Ectodermal cell (in vitro differentiated cells): ENCODE measurements at regions not wholly inside any gene's neighbourhood (a gene's known extent, or its start where the extent isn't known, plus 50 kb on each side); places are given as distances from the start of the nearest gene placed in this dataset.

ENCODE experiments used
- H3K27ac ChIP-seq: 2 replicates; pipeline ENCODE4 v1.7.0; 2013; ENCODE audit warnings: mild to moderate bottlenecking, low read depth, low read length; ENCODE audit not compliant: insufficient read depth, poor library complexity, severe bottlenecking
- H3K27me3 ChIP-seq: 2 replicates; pipeline ENCODE4 v1.7.0; 2013; ENCODE audit warnings: mild to moderate bottlenecking, low read length; ENCODE audit not compliant: insufficient read depth, control insufficient read depth, poor library complexity, severe bottlenecking
- H3K36me3 ChIP-seq: one replicate; pipeline ENCODE4 v1.7.0; 2013; ENCODE audit warnings: low read length; ENCODE audit not compliant: control insufficient read depth, insufficient read depth
- H3K4me1 ChIP-seq: one replicate; pipeline ENCODE4 v1.7.0; 2013; ENCODE audit warnings: low read length; ENCODE audit not compliant: control insufficient read depth, insufficient read depth
- H3K4me3 ChIP-seq: 2 replicates; pipeline ENCODE4 v1.7.0; 2013; ENCODE audit warnings: low read depth, low read length, control low read depth; ENCODE audit not compliant: insufficient read depth
- H3K9me3 ChIP-seq: 2 replicates; pipeline ENCODE4 v1.7.0; 2013; ENCODE audit warnings: mild to moderate bottlenecking, low read length, moderate library complexity; ENCODE audit not compliant: control insufficient read depth
- WGBS, 2 experiments: methylation state at CpG; one replicate each; pipeline ENCODE4 v1.1.7; 2013; ENCODE audit warnings: missing lambda C conversion rate in 2 of 2; 5-methylcytosine and 5-hydroxymethylcytosine counted together

DNA sequence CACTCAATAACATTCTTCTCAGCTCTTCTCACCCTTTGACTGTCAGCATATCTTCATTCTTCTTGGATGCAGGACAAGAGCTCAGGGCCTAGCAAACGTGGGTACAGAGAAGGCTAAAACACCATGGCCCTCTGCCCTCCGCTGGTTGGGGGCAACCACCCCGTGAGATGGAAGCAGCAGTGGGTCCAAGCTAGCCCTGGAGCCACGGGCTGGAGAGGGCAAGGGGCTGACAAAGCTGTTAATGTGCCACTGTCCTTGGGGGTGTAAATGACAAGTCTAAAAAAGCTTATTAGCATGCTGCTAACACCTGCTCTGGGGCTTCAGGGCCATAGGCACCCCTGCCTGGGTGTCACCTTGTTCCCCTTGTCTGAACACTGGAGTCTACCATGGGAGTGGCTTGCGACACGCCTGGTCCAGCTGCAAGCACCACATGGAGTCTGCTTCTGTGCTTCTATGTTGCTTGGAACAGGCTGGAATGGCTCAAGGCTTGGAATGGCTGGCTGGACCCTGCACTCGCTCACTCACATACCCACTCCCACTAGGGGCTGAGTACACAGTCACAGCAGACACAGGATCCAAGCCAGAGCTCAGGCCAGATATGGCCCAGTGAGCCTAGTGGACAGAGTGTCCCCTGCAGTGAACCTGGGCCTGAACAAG, 246.0 kb downstream of the PCDH10 start:
- Histone ChIP-seq H3K4me3 (no peak overlapping the region), H3K27ac (no peak overlapping the region), H3K27me3 (no peaks in the 10 kb centered on the region), H3K9me3 (no peaks in the 10 kb centered on the region), H3K36me3 (no peaks in the 10 kb centered on the region), H3K4me1 (no peaks in the 10 kb centered on the region)
- WGBS, 2 experiments, result 93 to 96% methylated on average over 7 of the region's 7 CpGs

GRCh38 chr4:133390198-133390855, 241.2 kb downstream of the PCDH10 start:
- H3K27me3 ChIP-seq, result no peaks in the 10 kb centered on the region
- H3K9me3 ChIP-seq, result no peaks in the 10 kb centered on the region
- no peaks in the 10 kb centered on the region for H3K36me3 ChIP-seq
- H3K27ac ChIP-seq, result no peak overlapping the region
- 93% methylated on average over 4 of the region's 4 CpGs for WGBS, 2 experiments
- no peak overlapping the region for H3K4me3 ChIP-seq
- H3K4me1 ChIP-seq, result no peaks in the 10 kb centered on the region

DNA sequence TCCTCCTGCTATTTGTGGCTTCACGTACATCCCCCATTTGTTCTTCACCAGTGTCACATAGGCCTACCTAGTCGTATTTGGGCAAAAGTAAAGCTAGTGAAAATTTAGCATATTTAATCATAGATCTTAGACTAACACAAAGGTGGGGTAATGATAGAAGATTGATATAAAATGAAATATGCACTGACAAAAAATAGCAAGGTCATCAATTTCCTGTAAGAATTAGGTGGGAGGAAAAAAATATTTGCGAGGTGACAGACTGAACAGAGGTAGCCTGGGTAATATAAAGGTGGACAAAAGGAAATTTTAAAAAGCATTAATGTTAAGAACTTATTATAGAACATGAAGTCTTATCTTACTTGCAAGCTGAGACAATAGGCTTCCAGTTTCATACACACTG, 239.9 kb downstream of the PCDH10 start:
- Histone ChIP-seq H3K4me3 (no peak overlapping the region), H3K4me1 (no peaks in the 10 kb centered on the region), H3K36me3 (no peaks in the 10 kb centered on the region), H3K27me3 (no peaks in the 10 kb centered on the region), H3K9me3 (no peaks in the 10 kb centered on the region), H3K27ac (no peak overlapping the region)
- 93 to 100% methylated on average over 2 to 3 of the region's 3 CpGs for WGBS, 2 experiments

GRCh38 chr4:133385161-133385954, 236.3 kb downstream of the PCDH10 start:
- H3K27ac ChIP-seq, result no peak overlapping the region
- no peaks in the 10 kb centered on the region for H3K36me3 ChIP-seq
- no peaks in the 10 kb centered on the region for H3K9me3 ChIP-seq
- H3K27me3 ChIP-seq, result no peaks in the 10 kb centered on the region
- 93 to 94% methylated on average over 23 of the region's 23 CpGs for WGBS, 2 experiments
- no peak overlapping the region for H3K4me3 ChIP-seq
- no peaks in the 10 kb centered on the region for H3K4me1 ChIP-seq

DNA sequence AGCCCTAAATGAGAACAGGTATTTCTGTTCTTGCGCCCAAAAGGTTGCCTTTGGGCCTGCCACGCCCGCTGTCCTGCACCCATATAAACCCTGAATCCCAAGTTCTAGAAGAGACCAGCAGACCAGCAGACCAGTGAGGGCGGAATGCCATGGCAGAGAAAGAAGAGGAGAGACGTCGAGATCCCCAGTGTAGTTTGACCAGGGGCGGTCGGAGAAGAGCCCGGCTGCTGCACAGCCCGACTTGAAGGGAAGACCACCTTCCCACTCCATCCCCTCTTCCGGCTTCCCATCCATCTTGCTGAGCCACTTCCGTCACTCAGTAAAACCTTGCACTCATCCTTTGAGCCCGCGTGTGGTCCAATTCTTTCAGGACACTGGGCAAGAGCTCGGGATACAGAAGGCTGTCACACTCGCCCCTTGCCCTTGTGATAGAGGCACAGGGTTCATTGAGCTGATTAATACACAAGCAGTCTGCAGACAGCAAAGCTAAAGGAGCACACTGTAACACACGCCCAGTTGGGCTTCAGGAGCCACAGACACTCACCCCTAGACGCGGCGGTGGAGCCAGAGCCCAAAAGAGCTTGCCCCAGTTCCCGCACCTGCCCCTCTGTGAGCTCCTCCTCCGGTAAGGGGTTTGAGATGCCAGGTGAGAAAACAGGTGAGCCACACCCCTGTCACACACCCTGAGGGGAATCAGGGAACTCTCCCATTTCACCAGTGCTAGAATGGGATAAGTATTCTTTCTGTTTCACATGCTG, 230.8 kb downstream of the PCDH10 start:
- H3K36me3 ChIP-seq, result no peaks in the 10 kb centered on the region
- H3K27me3 ChIP-seq, result no peaks in the 10 kb centered on the region
- H3K4me1 ChIP-seq, result no peaks in the 10 kb centered on the region
- H3K4me3 ChIP-seq, result no peak overlapping the region
- H3K27ac ChIP-seq, result no peak overlapping the region
- no peaks in the 10 kb centered on the region for H3K9me3 ChIP-seq
- WGBS, 2 experiments, result 95% methylated on average over 22 of the region's 22 CpGs

GRCh38 chr4:133377286-133377685, 228.2 kb downstream of the PCDH10 start:
- 94 to 98% methylated on average over 2 of the region's 2 CpGs for WGBS, 2 experiments
- no peak overlapping the region for H3K27ac ChIP-seq
- no peaks in the 10 kb centered on the region for H3K9me3 ChIP-seq

GRCh38 chr4:133372699-133373098, 223.6 kb downstream of the PCDH10 start:
- H3K4me1 ChIP-seq, result no peaks in the 10 kb centered on the region
- H3K4me3 ChIP-seq, result no peak overlapping the region
- no peak overlapping the region for H3K27ac ChIP-seq
- 100% methylated on average over 2 of the region's 2 CpGs; no CpG with 5 or more reads in 1 of the 2 experiments for WGBS, 2 experiments
- no peaks in the 10 kb centered on the region for H3K9me3 ChIP-seq
- H3K27me3 ChIP-seq, result no peaks in the 10 kb centered on the region
- H3K36me3 ChIP-seq, result no peaks in the 10 kb centered on the region

More at GRCh38 chr4:133377286-133377685, 228.2 kb downstream of the PCDH10 start:
- H3K4me1 ChIP-seq, result no peaks in the 10 kb centered on the region
- H3K36me3 ChIP-seq, result no peaks in the 10 kb centered on the region
- no peaks in the 10 kb centered on the region for H3K27me3 ChIP-seq
- H3K4me3 ChIP-seq, result no peak overlapping the region

GRCh38 chr4:133355633-133356032, 206.5 kb downstream of the PCDH10 start:
- Histone ChIP-seq H3K27me3 (no peaks in the 10 kb centered on the region), H3K36me3 (no peaks in the 10 kb centered on the region), H3K9me3 (no peaks in the 10 kb centered on the region), H3K27ac (no peak overlapping the region), H3K4me1 (no peaks in the 10 kb centered on the region), H3K4me3 (no peak overlapping the region)
- 95 to 97% methylated on average over 3 of the region's 3 CpGs for WGBS, 2 experiments

- Histone ChIP-seq H3K9me3 (no peaks in the 10 kb centered on the region), H3K27ac (no peak overlapping the region), H3K36me3 (no peaks in the 10 kb centered on the region), H3K4me3 (no peak overlapping the region), H3K27me3 (no peaks in the 10 kb centered on the region), H3K4me1 (no peaks in the 10 kb centered on the region)
- WGBS, 2 experiments, result 86 to 100% methylated on average over 1 of the region's 1 CpG
Observed at GRCh38 chr4:133347409-133347808, 198.3 kb downstream of the PCDH10 start.

DNA sequence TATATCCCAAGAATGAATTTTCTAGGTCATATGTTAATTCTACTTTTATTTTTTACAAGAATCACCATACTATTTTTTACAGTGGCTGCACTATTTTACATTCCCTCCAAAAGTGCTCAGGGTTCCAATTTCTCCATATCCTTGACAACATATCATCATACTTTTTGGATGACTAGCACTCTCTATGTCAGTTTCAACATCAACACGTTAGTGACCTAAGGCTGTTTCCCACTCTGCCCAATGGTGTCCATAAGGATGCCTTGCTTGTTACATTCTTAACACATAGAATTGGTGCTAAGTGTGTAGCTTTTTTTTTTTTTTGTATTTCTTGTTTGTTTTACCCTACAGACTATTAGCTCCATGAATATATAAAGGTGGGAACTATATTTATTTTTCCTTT, 175.4 kb downstream of the PCDH10 start:
- H3K4me1 ChIP-seq, result no peaks in the 10 kb centered on the region
- no peaks in the 10 kb centered on the region for H3K9me3 ChIP-seq
- H3K27ac ChIP-seq, result no peak overlapping the region
- H3K4me3 ChIP-seq, result no peak overlapping the region
- H3K27me3 ChIP-seq, result no peaks in the 10 kb centered on the region
- 86 to 89% methylated on average over 1 of the region's 1 CpG for WGBS, 2 experiments
- H3K36me3 ChIP-seq, result no peaks in the 10 kb centered on the region
